ENCODE measurements at regions not wholly inside any gene's neighbourhood (a gene's known extent, or its start where the extent isn't known, plus 50 kb on each side); places are given as distances from the start of the nearest gene placed in this dataset.
"Not testable (repeated sequence)": the region's sequence is repeated elsewhere in the genome, so short reads cannot be mapped to it uniquely, and the experiment has no call there.

GRCh38 chr15:84360902-84361301 is 125.3 kb downstream of the GOLGA6L4 start:
- H3K27ac ChIP-seq; DNase-seq (ENCODE audit: low spot score); CTCF ChIA-PET; POLR2A ChIA-PET (ENCODE audit: low non-redundant PET): not testable (repeated sequence)

- DNase-seq (ENCODE audit: low spot score); POLR2A ChIA-PET (ENCODE audit: low non-redundant PET); H3K27ac ChIP-seq; CTCF ChIA-PET: not testable (repeated sequence)
Observed at GRCh38 chr15:84384421-84384820, 148.8 kb downstream of the GOLGA6L4 start.

GRCh38 chr15:84387086-84387485 is 151.5 kb downstream of the GOLGA6L4 start:
- TF ChIP-seq CTCF (conservative IDR thresholded peaks at IDR 0.05; ENCODE audit: low read depth), result no peak
- POLR2A ChIA-PET (ENCODE audit: low non-redundant PET), result no interaction called here
- no peak overlapping the region for H3K27ac ChIP-seq
- CTCF ChIA-PET, result no interaction called here
- DNase-seq (ENCODE audit: low spot score), result no peak

- CTCF ChIA-PET; POLR2A ChIA-PET (ENCODE audit: low non-redundant PET); H3K27ac ChIP-seq; DNase-seq (ENCODE audit: low spot score): not testable (repeated sequence)
Observed at GRCh38 chr15:84388201-84388600, 152.6 kb downstream of the GOLGA6L4 start.

GRCh38 chr15:84388638-84389037 is 153.1 kb downstream of the GOLGA6L4 start:
- CTCF ChIA-PET; H3K27ac ChIP-seq; POLR2A ChIA-PET (ENCODE audit: low non-redundant PET); DNase-seq (ENCODE audit: low spot score): not testable (repeated sequence)

GRCh38 chr15:84390324-84390723 is 154.8 kb downstream of the GOLGA6L4 start:
- CTCF ChIA-PET; POLR2A ChIA-PET (ENCODE audit: low non-redundant PET); DNase-seq (ENCODE audit: low spot score); H3K27ac ChIP-seq: not testable (repeated sequence)

GRCh38 chr15:84391191-84391590 is 155.6 kb downstream of the GOLGA6L4 start:
- TF ChIP-seq CTCF (conservative IDR thresholded peaks at IDR 0.05; ENCODE audit: low read depth), result no peak
- H3K27ac ChIP-seq, result no peak overlapping the region
- DNase-seq (ENCODE audit: low spot score), result no peak
- ChIA-PET CTCF (no interaction called here), POLR2A (ENCODE audit: low non-redundant PET) (no interaction called here)

- H3K27ac ChIP-seq; POLR2A ChIA-PET (ENCODE audit: low non-redundant PET); CTCF ChIA-PET; DNase-seq (ENCODE audit: low spot score): not testable (repeated sequence)
Observed at GRCh38 chr15:84392020-84392419, 156.4 kb downstream of the GOLGA6L4 start.

GRCh38 chr15:84393386-84393936 is 157.9 kb downstream of the GOLGA6L4 start:
- DNase-seq (ENCODE audit: low spot score); POLR2A ChIA-PET (ENCODE audit: low non-redundant PET); CTCF ChIA-PET; H3K27ac ChIP-seq: not testable (repeated sequence)

GRCh38 chr15:84393966-84394365 is 158.4 kb downstream of the GOLGA6L4 start:
- DNase-seq (ENCODE audit: low spot score); H3K27ac ChIP-seq; CTCF ChIA-PET; POLR2A ChIA-PET (ENCODE audit: low non-redundant PET): not testable (repeated sequence)

GRCh38 chr15:84395384-84395783 is 159.8 kb downstream of the GOLGA6L4 start:
- POLR2A ChIA-PET (ENCODE audit: low non-redundant PET); CTCF ChIA-PET; H3K27ac ChIP-seq; DNase-seq (ENCODE audit: low spot score): not testable (repeated sequence)

- POLR2A ChIA-PET (ENCODE audit: low non-redundant PET); CTCF ChIA-PET; DNase-seq (ENCODE audit: low spot score); H3K27ac ChIP-seq: not testable (repeated sequence)
Observed at GRCh38 chr15:84395881-84396280, 160.3 kb downstream of the GOLGA6L4 start.

GRCh38 chr15:84397066-84397465 is 161.5 kb downstream of the GOLGA6L4 start:
- POLR2A ChIA-PET (ENCODE audit: low non-redundant PET); H3K27ac ChIP-seq; DNase-seq (ENCODE audit: low spot score); CTCF ChIA-PET: not testable (repeated sequence)

- CTCF ChIA-PET; H3K27ac ChIP-seq; DNase-seq (ENCODE audit: low spot score); POLR2A ChIA-PET (ENCODE audit: low non-redundant PET): not testable (repeated sequence)
Observed at GRCh38 chr15:84398087-84398486, 162.5 kb downstream of the GOLGA6L4 start.

Measured in RWPE1 (cell line).